ENCODE measurements at regions not wholly inside any gene's neighbourhood (a gene's known extent, or its start where the extent isn't known, plus 50 kb on each side); places are given as distances from the start of the nearest gene placed in this dataset.

GRCh38 chrX:84909151-84909550 lies 94.5 kb upstream of the APOOL start:
- TF ChIP-seq, protein P1, sequence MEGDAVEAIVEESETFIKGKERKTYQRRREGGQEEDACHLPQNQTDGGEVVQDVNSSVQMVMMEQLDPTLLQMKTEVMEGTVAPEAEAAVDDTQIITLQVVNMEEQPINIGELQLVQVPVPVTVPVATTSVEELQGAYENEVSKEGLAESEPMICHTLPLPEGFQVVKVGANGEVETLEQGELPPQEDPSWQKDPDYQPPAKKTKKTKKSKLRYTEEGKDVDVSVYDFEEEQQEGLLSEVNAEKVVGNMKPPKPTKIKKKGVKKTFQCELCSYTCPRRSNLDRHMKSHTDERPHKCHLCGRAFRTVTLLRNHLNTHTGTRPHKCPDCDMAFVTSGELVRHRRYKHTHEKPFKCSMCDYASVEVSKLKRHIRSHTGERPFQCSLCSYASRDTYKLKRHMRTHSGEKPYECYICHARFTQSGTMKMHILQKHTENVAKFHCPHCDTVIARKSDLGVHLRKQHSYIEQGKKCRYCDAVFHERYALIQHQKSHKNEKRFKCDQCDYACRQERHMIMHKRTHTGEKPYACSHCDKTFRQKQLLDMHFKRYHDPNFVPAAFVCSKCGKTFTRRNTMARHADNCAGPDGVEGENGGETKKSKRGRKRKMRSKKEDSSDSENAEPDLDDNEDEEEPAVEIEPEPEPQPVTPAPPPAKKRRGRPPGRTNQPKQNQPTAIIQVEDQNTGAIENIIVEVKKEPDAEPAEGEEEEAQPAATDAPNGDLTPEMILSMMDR (conservative IDR thresholded peaks at IDR 0.05; ENCODE audit: low read length), result no peak
- no peak for TF ChIP-seq EZH2phosphoT487 (IDR thresholded peaks at IDR 0.05; ENCODE audit: borderline replicate concordance)
